A549 (cell line): ENCODE measurements at regions not wholly inside any gene's neighbourhood (a gene's known extent, or its start where the extent isn't known, plus 50 kb on each side); places are given as distances from the start of the nearest gene placed in this dataset.

Source experiments
- ATAC-seq, 2 experiments: fragments of 200-7000 bp in 1 of 2; fragments of >200 bp in 1 of 2; cut with Nextera tagmentation in 1 of 2; cut with Tn5 transposase in 1 of 2; 3 replicates each; pipeline versions ENCODE4 v1.8.0 to v1.9.1; 2018 to 2020; ENCODE audit warnings: mild to moderate bottlenecking in 1 of 2, moderate library complexity in 1 of 2
- CTCF ChIA-PET: fragments of 300-600 bp; sonication (Branson Sonifier 250); formaldehyde crosslinking; extraction: SDS; loops from one replicate; lab custom pipeline; 2021; ENCODE audit warnings: antibody characterized with exemption, inconsistent platforms; lab: Yijun Ruan, JAX
- POLR2A ChIA-PET: fragments of 350-600 bp; formaldehyde crosslinking; extraction: SDS; loops from one replicate; lab custom pipeline; 2021; ENCODE audit warnings: antibody characterized with exemption, inconsistent platforms; lab: Yijun Ruan, JAX
- DNase-seq, 2 experiments: peaks; one replicate each; pipeline versions ENCODE4 v3.0.0 to v3.0.0-alpha.2; 2011 to 2016; ENCODE audit warnings: low read depth in 1 of 2, low spot score in 1 of 2
- FAIRE-seq: peaks from 2 replicates; lab custom pipeline; 2011; peaks lifted over from hg19 to GRCh38; lab: Jason Lieb, UNC
- H3K27ac ChIP-seq, 2 experiments: fragments of >200 bp; sonication (Bioruptor Twin); formaldehyde crosslinking; 3 replicates each; pipeline ENCODE4 v1.5.1; 2016 to 2017
- H3K4me1 ChIP-seq: fragments of >200 bp; sonication (Bioruptor Twin); formaldehyde crosslinking; 3 replicates; pipeline ENCODE4 v1.6.1; 2016
- H3K4me2 ChIP-seq: fragments of >200 bp; sonication (Bioruptor Twin); formaldehyde crosslinking; 3 replicates; pipeline ENCODE4 v1.6.1; 2016
- H3K4me3 ChIP-seq: fragments of >200 bp; sonication (Bioruptor Twin); formaldehyde crosslinking; 3 replicates; pipeline ENCODE4 v1.5.1; 2016
- H3K9me3 ChIP-seq: fragments of >200 bp; sonication (Bioruptor Twin); formaldehyde crosslinking; 3 replicates; pipeline ENCODE4 v1.6.1; 2016
- BHLHE40 ChIP-seq: IDR thresholded peaks from 2 replicates; pipeline ENCODE4 v1.6.1; 2012; ENCODE audit warnings: low read depth, low read length, inconsistent platforms
- CBX2 ChIP-seq: fragments of 200-600 bp; sonication (generic); IDR thresholded peaks from 2 replicates; pipeline ENCODE4 v1.6.1; 2016; ENCODE audit warnings: low read depth, mild to moderate bottlenecking, borderline replicate concordance
- CHD4 ChIP-seq: fragments of 200-600 bp; sonication (generic); IDR thresholded peaks from 2 replicates; pipeline ENCODE4 v1.6.1; 2016; ENCODE audit warnings: antibody characterized with exemption, mild to moderate bottlenecking, borderline replicate concordance
- EHF ChIP-seq: fragments of 250-450 bp; sonication (Bioruptor Pico); IDR thresholded peaks from 2 replicates; pipeline ENCODE4 v1.5.0; 2020; ENCODE audit warnings: mild to moderate bottlenecking
- EHMT2 ChIP-seq: fragments of 200-600 bp; sonication (generic); IDR thresholded peaks from 2 replicates; pipeline ENCODE4 v1.6.1; 2016; ENCODE audit warnings: antibody characterized with exemption, low read depth, mild to moderate bottlenecking, moderate library complexity
- ELK1 ChIP-seq: fragments of 150-350 bp; IDR thresholded peaks from 2 replicates; pipeline ENCODE4 v1.6.1; 2014; ENCODE audit warnings: low read depth, mild to moderate bottlenecking, low read length
- FOSL2 ChIP-seq, 2 experiments: fragments of 450-650 bp in 1 of 2; fragments of >200 bp in 1 of 2; sonication (Bioruptor Twin) in 1 of 2; formaldehyde crosslinking; IDR thresholded peaks; 2 replicates each; pipeline versions ENCODE4 v1.5.0 to v1.6.1; 2016 to 2020; ENCODE audit warnings: mild to moderate bottlenecking in 1 of 2, moderate library complexity in 1 of 2
- HDAC2 ChIP-seq: fragments of 200-600 bp; sonication (generic); IDR thresholded peaks from 2 replicates; pipeline ENCODE4 v1.6.1; 2016
- HOXA7 ChIP-seq: fragments of 250-450 bp; sonication (Bioruptor Pico); IDR thresholded peaks from 2 replicates; pipeline ENCODE4 v1.5.0; 2020; ENCODE audit warnings: mild to moderate bottlenecking, moderate library complexity
- JUNB ChIP-seq: fragments of >200 bp; sonication (Bioruptor Twin); formaldehyde crosslinking; IDR thresholded peaks from 2 replicates; pipeline ENCODE4 v1.6.1; 2016
- MAFK ChIP-seq: fragments of 450-650 bp; IDR thresholded peaks from 2 replicates; pipeline ENCODE4 v1.6.1; 2014; ENCODE audit not compliant: partially characterized antibody
- NFE2L2 ChIP-seq: fragments of 150-350 bp; conservative IDR thresholded peaks from 2 replicates; pipeline ENCODE4 v1.6.1; 2014; ENCODE audit warnings: low read length
- POLR2A ChIP-seq: IDR thresholded peaks from 2 replicates; pipeline ENCODE4 v1.6.1; 2012; ENCODE audit warnings: mild to moderate bottlenecking, low read length
- RAD21 ChIP-seq, 2 experiments: fragments of >200 bp in 1 of 2; sonication (Bioruptor Twin) in 1 of 2; formaldehyde crosslinking in 1 of 2; IDR thresholded peaks in 1 of 2; conservative IDR thresholded peaks in 1 of 2; 2 replicates in 1 of 2; 3 replicates in 1 of 2; pipeline ENCODE4 v1.6.1; 2012 to 2018; ENCODE audit warnings: inconsistent platforms in 1 of 2
- RCOR1 ChIP-seq: fragments of 150-350 bp; IDR thresholded peaks from 2 replicates; pipeline ENCODE4 v1.6.1; 2014; ENCODE audit warnings: antibody characterized with exemption, low read length, low read depth
- SREBF2 ChIP-seq: fragments of 450-650 bp; IDR thresholded peaks from 2 replicates; pipeline ENCODE4 v1.6.1; 2014; ENCODE audit warnings: mild to moderate bottlenecking, moderate library complexity
- TFCP2L1 ChIP-seq: fragments of 250-450 bp; sonication (Bioruptor Pico); IDR thresholded peaks from 2 replicates; pipeline ENCODE4 v1.5.0; 2021; ENCODE audit warnings: mild to moderate bottlenecking
- TP53 ChIP-seq: fragments of 250-450 bp; sonication (Bioruptor Pico); IDR thresholded peaks from 2 replicates; pipeline ENCODE4 v1.5.0; 2021; ENCODE audit warnings: mild to moderate bottlenecking, moderate library complexity
- ZSCAN20 ChIP-seq: fragments of 250-450 bp; sonication (Bioruptor Pico); IDR thresholded peaks from 2 replicates; pipeline ENCODE4 v1.8.0; 2022; ENCODE audit warnings: mild to moderate bottlenecking, moderate library complexity
- WGBS: methylation state at CpG from one replicate; pipeline ENCODE4 v1.1.6; 2017; ENCODE audit errors: missing lambda C conversion rate; 5-methylcytosine and 5-hydroxymethylcytosine counted together
- TF ChIP-seq, protein P1 (sequence below): fragments of 250-450 bp; sonication (Bioruptor Pico); IDR thresholded peaks from 2 replicates; pipeline ENCODE4 v1.5.0; 2020; ENCODE audit warnings: low read depth, mild to moderate bottlenecking, moderate library complexity
- TF ChIP-seq, protein P2 (sequence below): fragments of 250-450 bp; sonication (Bioruptor Pico); IDR thresholded peaks from 2 replicates; pipeline ENCODE4 v1.5.0; 2021; ENCODE audit warnings: mild to moderate bottlenecking, moderate library complexity, borderline replicate concordance
- TF ChIP-seq, protein P3 (sequence below): IDR thresholded peaks from 2 replicates; pipeline ENCODE4 v1.6.1; 2012

DNA sequence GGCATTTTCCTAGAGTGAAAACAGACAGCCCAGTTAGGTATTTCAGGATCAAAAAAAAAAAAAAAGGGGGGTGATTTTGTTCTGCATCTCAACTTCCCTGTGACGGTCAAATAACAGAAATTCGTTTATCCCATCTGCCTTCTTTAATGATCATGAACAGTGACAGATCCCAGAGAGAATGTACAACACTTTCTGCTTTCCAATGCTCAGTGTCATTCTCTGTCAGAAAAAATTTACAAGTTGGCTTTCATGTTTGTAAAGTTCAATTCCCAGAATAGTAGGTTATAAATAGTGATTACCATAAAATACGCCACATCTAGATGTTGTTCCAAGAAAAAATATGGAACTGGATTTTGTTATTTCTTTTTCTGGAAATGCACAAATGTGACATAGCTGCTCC is 1013.2 kb upstream of the PHF14 start:
- Histone ChIP-seq H3K4me2 (no peak overlapping the region), H3K4me3 (no peak overlapping the region), H3K27ac (no peak overlapping the region), H3K4me1 (no peaks in the 10 kb centered on the region), H3K9me3 (no peaks in the 10 kb centered on the region)
- ATAC-seq, result no peak
- no peak for DNase-seq
- no peak for FAIRE-seq
- TF ChIP-seq TP53 (CRISPR knock-in tag) (no peak), CBX2 (no peak), MAFK (no peak), NFE2L2 (no peak), POLR2A (no peak), ELK1 (no peak), RAD21 (conservative IDR thresholded peaks at IDR 0.05 in 1 of 2, IDR thresholded peaks at IDR 0.05 in 1 of 2) (no peak), FOSL2 (IDR thresholded peaks at IDR 0.05) (no peak), FOSL2 (CRISPR knock-in tag; IDR thresholded peaks at IDR 0.05) (no peak), SREBF2 (no peak), JUNB (no peak), HOXA7 (CRISPR knock-in tag) (no peak), ZSCAN20 (no peak), RCOR1 (no peak), CHD4 (no peak), TFCP2L1 (CRISPR knock-in tag) (no peak), EHMT2 (no peak), HDAC2 (no peak)
- TF ChIP-seq, protein P1, sequence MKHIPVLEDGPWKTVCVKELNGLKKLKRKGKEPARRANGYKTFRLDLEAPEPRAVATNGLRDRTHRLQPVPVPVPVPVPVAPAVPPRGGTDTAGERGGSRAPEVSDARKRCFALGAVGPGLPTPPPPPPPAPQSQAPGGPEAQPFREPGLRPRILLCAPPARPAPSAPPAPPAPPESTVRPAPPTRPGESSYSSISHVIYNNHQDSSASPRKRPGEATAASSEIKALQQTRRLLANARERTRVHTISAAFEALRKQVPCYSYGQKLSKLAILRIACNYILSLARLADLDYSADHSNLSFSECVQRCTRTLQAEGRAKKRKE (CRISPR knock-in tag), result no peak
- TF ChIP-seq, protein P2, sequence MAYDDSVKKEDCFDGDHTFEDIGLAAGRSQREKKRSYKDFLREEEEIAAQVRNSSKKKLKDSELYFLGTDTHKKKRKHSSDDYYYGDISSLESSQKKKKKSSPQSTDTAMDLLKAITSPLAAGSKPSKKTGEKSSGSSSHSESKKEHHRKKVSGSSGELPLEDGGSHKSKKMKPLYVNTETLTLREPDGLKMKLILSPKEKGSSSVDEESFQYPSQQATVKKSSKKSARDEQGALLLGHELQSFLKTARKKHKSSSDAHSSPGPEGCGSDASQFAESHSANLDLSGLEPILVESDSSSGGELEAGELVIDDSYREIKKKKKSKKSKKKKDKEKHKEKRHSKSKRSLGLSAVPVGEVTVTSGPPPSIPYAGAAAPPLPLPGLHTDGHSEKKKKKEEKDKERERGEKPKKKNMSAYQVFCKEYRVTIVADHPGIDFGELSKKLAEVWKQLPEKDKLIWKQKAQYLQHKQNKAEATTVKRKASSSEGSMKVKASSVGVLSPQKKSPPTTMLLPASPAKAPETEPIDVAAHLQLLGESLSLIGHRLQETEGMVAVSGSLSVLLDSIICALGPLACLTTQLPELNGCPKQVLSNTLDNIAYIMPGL (CRISPR knock-in tag), result no peak
- WGBS, result 8% methylated on average over 3 of the region's 3 CpGs
- CTCF ChIA-PET, result no interaction called here
- POLR2A ChIA-PET, result no interaction called here

- POLR2A ChIA-PET, result no interaction called here
- no peak for ATAC-seq
- H3K4me2 ChIP-seq, result no peak overlapping the region
- H3K4me1 ChIP-seq, result no peaks in the 10 kb centered on the region
- no peak overlapping the region for H3K27ac ChIP-seq
- CTCF ChIA-PET, result no interaction called here
- TF ChIP-seq, protein P2 (CRISPR knock-in tag), result no peak
- TF ChIP-seq, protein P3, sequence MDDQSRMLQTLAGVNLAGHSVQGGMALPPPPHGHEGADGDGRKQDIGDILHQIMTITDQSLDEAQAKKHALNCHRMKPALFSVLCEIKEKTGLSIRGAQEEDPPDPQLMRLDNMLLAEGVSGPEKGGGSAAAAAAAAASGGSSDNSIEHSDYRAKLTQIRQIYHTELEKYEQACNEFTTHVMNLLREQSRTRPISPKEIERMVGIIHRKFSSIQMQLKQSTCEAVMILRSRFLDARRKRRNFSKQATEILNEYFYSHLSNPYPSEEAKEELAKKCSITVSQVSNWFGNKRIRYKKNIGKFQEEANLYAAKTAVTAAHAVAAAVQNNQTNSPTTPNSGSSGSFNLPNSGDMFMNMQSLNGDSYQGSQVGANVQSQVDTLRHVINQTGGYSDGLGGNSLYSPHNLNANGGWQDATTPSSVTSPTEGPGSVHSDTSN, result no peak
- TF ChIP-seq EHF (CRISPR knock-in tag) (no peak), EHMT2 (no peak), POLR2A (no peak), NFE2L2 (no peak), BHLHE40 (no peak)
- TF ChIP-seq, protein P1 (CRISPR knock-in tag), result no peak
- H3K4me3 ChIP-seq, result no peak overlapping the region
- DNase-seq, result no peak
- H3K9me3 ChIP-seq, result no peaks in the 10 kb centered on the region
- WGBS, result 12% methylated on average over 5 of the region's 5 CpGs
- no peak for FAIRE-seq
These were observed 1012.3 kb upstream of the PHF14 start for GRCh38 chr7:9961161-9961922.
